ENCODE measurements at regions not wholly inside any gene's neighbourhood (a gene's known extent, or its start where the extent isn't known, plus 50 kb on each side); places are given as distances from the start of the nearest gene placed in this dataset.

DNA sequence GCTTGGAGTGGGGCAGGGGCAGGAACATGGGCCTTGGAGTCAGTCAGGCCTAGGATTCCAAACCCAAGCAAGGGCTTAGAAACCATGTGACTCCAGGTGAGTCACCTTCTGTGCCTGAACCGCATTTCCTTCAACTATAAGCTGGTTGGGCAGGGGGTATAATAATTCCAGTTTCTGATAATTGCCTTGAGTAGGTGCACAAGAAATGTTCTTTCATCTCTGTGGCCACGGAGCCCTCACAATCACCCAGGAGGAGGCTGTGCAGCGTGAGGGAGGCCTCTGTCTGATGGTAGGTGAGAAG is 112.1 kb upstream of the HAAO start:
- TF ChIP-seq, protein P1, sequence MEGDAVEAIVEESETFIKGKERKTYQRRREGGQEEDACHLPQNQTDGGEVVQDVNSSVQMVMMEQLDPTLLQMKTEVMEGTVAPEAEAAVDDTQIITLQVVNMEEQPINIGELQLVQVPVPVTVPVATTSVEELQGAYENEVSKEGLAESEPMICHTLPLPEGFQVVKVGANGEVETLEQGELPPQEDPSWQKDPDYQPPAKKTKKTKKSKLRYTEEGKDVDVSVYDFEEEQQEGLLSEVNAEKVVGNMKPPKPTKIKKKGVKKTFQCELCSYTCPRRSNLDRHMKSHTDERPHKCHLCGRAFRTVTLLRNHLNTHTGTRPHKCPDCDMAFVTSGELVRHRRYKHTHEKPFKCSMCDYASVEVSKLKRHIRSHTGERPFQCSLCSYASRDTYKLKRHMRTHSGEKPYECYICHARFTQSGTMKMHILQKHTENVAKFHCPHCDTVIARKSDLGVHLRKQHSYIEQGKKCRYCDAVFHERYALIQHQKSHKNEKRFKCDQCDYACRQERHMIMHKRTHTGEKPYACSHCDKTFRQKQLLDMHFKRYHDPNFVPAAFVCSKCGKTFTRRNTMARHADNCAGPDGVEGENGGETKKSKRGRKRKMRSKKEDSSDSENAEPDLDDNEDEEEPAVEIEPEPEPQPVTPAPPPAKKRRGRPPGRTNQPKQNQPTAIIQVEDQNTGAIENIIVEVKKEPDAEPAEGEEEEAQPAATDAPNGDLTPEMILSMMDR (IDR thresholded peaks at IDR 0.05; ENCODE audit: low read depth, low read length) = no peak
- TF ChIP-seq POLR2A (IDR thresholded peaks at IDR 0.05; ENCODE audit: extremely low read depth, insufficient read length) (no peak), MYC (IDR thresholded peaks at IDR 0.05; ENCODE audit: low read depth, low read length) (no peak)
- TF ChIP-seq, protein P2, sequence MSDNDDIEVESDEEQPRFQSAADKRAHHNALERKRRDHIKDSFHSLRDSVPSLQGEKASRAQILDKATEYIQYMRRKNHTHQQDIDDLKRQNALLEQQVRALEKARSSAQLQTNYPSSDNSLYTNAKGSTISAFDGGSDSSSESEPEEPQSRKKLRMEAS (IDR thresholded peaks at IDR 0.05; ENCODE audit: low read depth, low read length) = no peak
